Breast epithelium (tissue), 3 donors: ENCODE measurements at regions not wholly inside any gene's neighbourhood (a gene's known extent, or its start where the extent isn't known, plus 50 kb on each side); places are given as distances from the start of the nearest gene placed in this dataset.

Experiments
- POLR2A ChIP-seq: fragments of 450-650 bp; IDR thresholded peaks from one replicate; pipeline ENCODE4 v1.6.1; 2016; ENCODE audit warnings: antibody characterized with exemption, mild to moderate bottlenecking, moderate library complexity
- POLR2AphosphoS5 ChIP-seq, 3 donors: sonication (generic); formaldehyde crosslinking; IDR thresholded peaks; one replicate each; pipeline ENCODE4 v1.6.1; 2017; ENCODE audit warnings: antibody characterized with exemption in 3 of 3
- TF ChIP-seq, protein P1 (sequence below), 3 donors: fragments of 450-650 bp; IDR thresholded peaks; one replicate each; pipeline ENCODE4 v1.5.1; 2016 to 2017; ENCODE audit warnings: antibody characterized with exemption in 3 of 3, mild to moderate bottlenecking in 3 of 3, moderate library complexity in 3 of 3

- TF ChIP-seq, protein P1, sequence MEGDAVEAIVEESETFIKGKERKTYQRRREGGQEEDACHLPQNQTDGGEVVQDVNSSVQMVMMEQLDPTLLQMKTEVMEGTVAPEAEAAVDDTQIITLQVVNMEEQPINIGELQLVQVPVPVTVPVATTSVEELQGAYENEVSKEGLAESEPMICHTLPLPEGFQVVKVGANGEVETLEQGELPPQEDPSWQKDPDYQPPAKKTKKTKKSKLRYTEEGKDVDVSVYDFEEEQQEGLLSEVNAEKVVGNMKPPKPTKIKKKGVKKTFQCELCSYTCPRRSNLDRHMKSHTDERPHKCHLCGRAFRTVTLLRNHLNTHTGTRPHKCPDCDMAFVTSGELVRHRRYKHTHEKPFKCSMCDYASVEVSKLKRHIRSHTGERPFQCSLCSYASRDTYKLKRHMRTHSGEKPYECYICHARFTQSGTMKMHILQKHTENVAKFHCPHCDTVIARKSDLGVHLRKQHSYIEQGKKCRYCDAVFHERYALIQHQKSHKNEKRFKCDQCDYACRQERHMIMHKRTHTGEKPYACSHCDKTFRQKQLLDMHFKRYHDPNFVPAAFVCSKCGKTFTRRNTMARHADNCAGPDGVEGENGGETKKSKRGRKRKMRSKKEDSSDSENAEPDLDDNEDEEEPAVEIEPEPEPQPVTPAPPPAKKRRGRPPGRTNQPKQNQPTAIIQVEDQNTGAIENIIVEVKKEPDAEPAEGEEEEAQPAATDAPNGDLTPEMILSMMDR (IDR thresholded peaks at IDR 0.05): no peak
- TF ChIP-seq POLR2AphosphoS5 (IDR thresholded peaks at IDR 0.05) (no peak), POLR2A (no peak)
Observed at GRCh38 chr16:54407596-54407995, 121.0 kb upstream of the IRX3 start.
